Tibial artery (tissue), 4 donors: ENCODE measurements at regions not wholly inside any gene's neighbourhood (a gene's known extent, or its start where the extent isn't known, plus 50 kb on each side); places are given as distances from the start of the nearest gene placed in this dataset.

ENCODE experiments used
- DNase-seq, 2 donors: peaks; one replicate each; pipeline ENCODE4 v3.0.0-alpha.2; 2019
- H3K27ac ChIP-seq, 2 donors: fragments of 200-600 bp; sonication (generic) in 1 of 2; 1 replicate in 1 of 2; 2 replicates in 1 of 2; pipeline ENCODE4 v1.5.1; 2018 to 2019; ENCODE audit warnings: mild to moderate bottlenecking in 1 of 2
- H3K27me3 ChIP-seq, 2 donors: fragments of 200-600 bp; sonication (generic) in 1 of 2; one replicate each; pipeline versions ENCODE4 v1.5.1 to v1.6.0; 2016 to 2019
- H3K36me3 ChIP-seq, 3 donors: fragments of 200-600 bp; sonication (generic) in 2 of 3; one replicate each; pipeline ENCODE4 v1.5.1; 2016 to 2019; ENCODE audit warnings: mild to moderate bottlenecking in 2 of 3
- H3K4me1 ChIP-seq, 4 donors: fragments of 200-600 bp; sonication (generic) in 2 of 4; 1 replicate in 3 of 4; 2 replicates in 1 of 4; pipeline ENCODE4 v1.5.1; 2016 to 2019
- H3K4me3 ChIP-seq, 2 donors: fragments of 200-600 bp; sonication (generic) in 1 of 2; 1 replicate in 1 of 2; 2 replicates in 1 of 2; pipeline ENCODE4 v1.5.1; 2018 to 2019; ENCODE audit warnings: mild to moderate bottlenecking in 2 of 2
- H3K9me3 ChIP-seq, 3 donors: fragments of 200-600 bp; sonication (generic) in 1 of 3; one replicate each; pipeline ENCODE4 v1.5.1; 2016 to 2019
- CTCF ChIP-seq, 2 experiments: fragments of 200-600 bp in 1 of 2; fragments of 450-650 bp in 1 of 2; IDR thresholded peaks; one replicate each; pipeline ENCODE4 v1.5.1; 2017 to 2019; ENCODE audit warnings: antibody characterized with exemption in 2 of 2, mild to moderate bottlenecking in 1 of 2, moderate library complexity in 1 of 2
- intact Hi-C: fragments of 100-400 bp; cut with DNase I; formaldehyde crosslinking; loops from one replicate; pipeline ENCODE4 v1.15.0; 2023; ENCODE audit warnings: low total_unique reads

- no peak for TF ChIP-seq CTCF (IDR thresholded peaks at IDR 0.05)
- H3K36me3 ChIP-seq: no peaks in the 10 kb centered on the region
- no peak overlapping the region for H3K4me3 ChIP-seq
- H3K9me3 ChIP-seq: no peaks in the 10 kb centered on the region
- H3K4me1 ChIP-seq: peaks cover 0 to 8% (median 3%) of the 10 kb centered on the region in 4 donors
- DNase-seq: no peak
- no peaks in the 10 kb centered on the region for H3K27me3 ChIP-seq
- no peak overlapping the region for H3K27ac ChIP-seq
- intact Hi-C loops: no loop called here
These were observed 197.4 kb downstream of the FBXO15 start for GRCh38 chr18:73950116-73950700.

GRCh38 chr18:73948497-73948896 lies 199.1 kb downstream of the FBXO15 start:
- Histone ChIP-seq H3K4me3 (no peak overlapping the region), H3K4me1 (peaks cover 0 to 8% (median 3%) of the 10 kb centered on the region in 4 donors), H3K27ac (no peak overlapping the region), H3K36me3 (no peaks in the 10 kb centered on the region), H3K9me3 (no peaks in the 10 kb centered on the region), H3K27me3 (no peaks in the 10 kb centered on the region)
- DNase-seq: no peak
- intact Hi-C loops: no loop called here
- TF ChIP-seq CTCF (IDR thresholded peaks at IDR 0.05): no peak

GRCh38 chr18:73948084-73948483 lies 199.6 kb downstream of the FBXO15 start:
- intact Hi-C loops: no loop called here
- no peaks in the 10 kb centered on the region for H3K9me3 ChIP-seq
- no peaks in the 10 kb centered on the region for H3K36me3 ChIP-seq
- TF ChIP-seq CTCF (IDR thresholded peaks at IDR 0.05): no peak
- no peak overlapping the region for H3K4me3 ChIP-seq
- H3K27ac ChIP-seq: no peak overlapping the region
- peaks cover 0 to 8% (median 3%) of the 10 kb centered on the region in 4 donors for H3K4me1 ChIP-seq
- H3K27me3 ChIP-seq: no peaks in the 10 kb centered on the region
- no peak for DNase-seq

GRCh38 chr18:73947180-73947921 lies 200.3 kb downstream of the FBXO15 start:
- Histone ChIP-seq H3K27me3 (no peaks in the 10 kb centered on the region), H3K4me3 (no peak overlapping the region), H3K27ac (no peak overlapping the region), H3K9me3 (no peaks in the 10 kb centered on the region), H3K36me3 (no peaks in the 10 kb centered on the region), H3K4me1 (peaks cover 0 to 8% (median 3%) of the 10 kb centered on the region in 4 donors)
- TF ChIP-seq CTCF (IDR thresholded peaks at IDR 0.05): no peak
- intact Hi-C loops: no loop called here
- no peak for DNase-seq

GRCh38 chr18:73945130-73945792 lies 202.4 kb downstream of the FBXO15 start:
- Histone ChIP-seq H3K4me1 (peaks cover 0 to 8% (median 3%) of the 10 kb centered on the region in 4 donors), H3K36me3 (no peaks in the 10 kb centered on the region), H3K27ac (no peak overlapping the region), H3K4me3 (no peak overlapping the region), H3K27me3 (no peaks in the 10 kb centered on the region), H3K9me3 (no peaks in the 10 kb centered on the region)
- DNase-seq: no peak
- TF ChIP-seq CTCF (IDR thresholded peaks at IDR 0.05): no peak
- intact Hi-C loops: no loop called here
